T-helper 17 cell (primary cell): ENCODE measurements at regions not wholly inside any gene's neighbourhood (a gene's known extent, or its start where the extent isn't known, plus 50 kb on each side); places are given as distances from the start of the nearest gene placed in this dataset.
"Not testable (repeated sequence)": the region's sequence is repeated elsewhere in the genome, so short reads cannot be mapped to it uniquely, and the experiment has no call there.

Experiments used
- ATAC-seq: fragments of 150-1000 bp; cut with Tn5 transposase; 2 replicates; pipeline ENCODE4 v1.10.0; 2021; ENCODE audit warnings: mild to moderate bottlenecking, moderate library complexity
- DNase-seq, 3 donors: peaks; one replicate each; pipeline versions ENCODE4 v3.0.0 to v3.0.0-alpha.2; 2020 to 2021
- H3K9me3 ChIP-seq: one replicate; pipeline ENCODE4 v1.7.0; 2013; ENCODE audit warnings: low read length, mild to moderate bottlenecking; ENCODE audit not compliant: control insufficient read depth, poor library complexity, severe bottlenecking
- H3K27ac Mint-ChIP-seq: one replicate; pipeline ENCODE4 v1.8.0; 2022; ENCODE audit warnings: mild to moderate bottlenecking, moderate library complexity, mixed read lengths
- H3K27me3 Mint-ChIP-seq: one replicate; pipeline ENCODE4 v1.8.0; 2022; ENCODE audit warnings: mixed read lengths
- H3K36me3 Mint-ChIP-seq: one replicate; pipeline ENCODE4 v1.8.0; 2022; ENCODE audit warnings: low read depth, mixed read lengths
- H3K4me1 Mint-ChIP-seq: one replicate; pipeline ENCODE4 v1.8.0; 2022; ENCODE audit warnings: mild to moderate bottlenecking, mixed read lengths
- H3K4me3 Mint-ChIP-seq: one replicate; pipeline ENCODE4 v1.8.0; 2022; ENCODE audit warnings: mild to moderate bottlenecking, moderate library complexity, mixed read lengths

- no peak for DNase-seq
- ATAC-seq = no peak
- no peaks in the 10 kb centered on the region for H3K36me3 Mint-ChIP-seq
- H3K27me3 Mint-ChIP-seq = no peaks in the 10 kb centered on the region
- H3K9me3 ChIP-seq = no peaks in the 10 kb centered on the region
- H3K4me3 Mint-ChIP-seq = no peak overlapping the region
- H3K4me1 Mint-ChIP-seq = peaks cover 4% of the 10 kb centered on the region
- no peak overlapping the region for H3K27ac Mint-ChIP-seq
Observed at GRCh38 chr6:132190815-132191175, 210.5 kb downstream of the MOXD1 start.

DNA sequence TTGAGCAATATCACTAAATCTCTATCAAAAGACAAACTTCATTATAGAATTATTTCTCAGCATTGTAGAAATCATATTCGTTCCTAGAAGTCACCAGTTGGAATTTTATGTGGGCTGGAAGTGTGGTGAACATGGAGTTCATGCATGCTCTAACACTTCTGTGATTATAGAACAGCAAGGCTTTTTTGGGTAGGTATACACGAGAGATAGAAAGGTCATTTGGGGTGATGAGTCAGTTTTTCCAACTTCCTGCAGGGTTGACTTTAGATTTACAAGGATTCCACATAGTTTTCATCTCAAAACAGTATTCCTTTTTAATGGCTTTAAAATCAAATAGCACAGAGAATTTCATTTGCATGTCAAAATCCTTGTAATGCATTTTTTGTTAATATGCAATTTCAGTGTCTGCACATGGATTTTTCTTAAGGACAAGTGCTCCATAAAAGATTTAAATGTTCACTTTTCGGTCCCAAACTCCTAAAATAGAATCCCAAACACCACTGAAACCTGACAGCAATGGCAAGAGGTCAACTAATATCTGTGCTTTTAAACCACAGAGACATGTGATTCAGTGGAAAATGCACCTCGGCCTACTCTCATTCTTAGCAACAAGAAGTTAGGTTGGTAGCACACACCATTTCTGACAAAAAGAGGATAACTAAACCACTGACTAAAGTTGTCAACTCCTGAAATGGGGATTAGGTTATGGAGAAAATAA, 211.0 kb downstream of the MOXD1 start:
- DNase-seq = no peak
- no peak overlapping the region for H3K27ac Mint-ChIP-seq
- no peak overlapping the region for H3K4me3 Mint-ChIP-seq
- H3K9me3 ChIP-seq = no peaks in the 10 kb centered on the region
- peaks cover 4% of the 10 kb centered on the region for H3K4me1 Mint-ChIP-seq
- no peak for ATAC-seq
- no peaks in the 10 kb centered on the region for H3K27me3 Mint-ChIP-seq
- no peaks in the 10 kb centered on the region for H3K36me3 Mint-ChIP-seq

DNA sequence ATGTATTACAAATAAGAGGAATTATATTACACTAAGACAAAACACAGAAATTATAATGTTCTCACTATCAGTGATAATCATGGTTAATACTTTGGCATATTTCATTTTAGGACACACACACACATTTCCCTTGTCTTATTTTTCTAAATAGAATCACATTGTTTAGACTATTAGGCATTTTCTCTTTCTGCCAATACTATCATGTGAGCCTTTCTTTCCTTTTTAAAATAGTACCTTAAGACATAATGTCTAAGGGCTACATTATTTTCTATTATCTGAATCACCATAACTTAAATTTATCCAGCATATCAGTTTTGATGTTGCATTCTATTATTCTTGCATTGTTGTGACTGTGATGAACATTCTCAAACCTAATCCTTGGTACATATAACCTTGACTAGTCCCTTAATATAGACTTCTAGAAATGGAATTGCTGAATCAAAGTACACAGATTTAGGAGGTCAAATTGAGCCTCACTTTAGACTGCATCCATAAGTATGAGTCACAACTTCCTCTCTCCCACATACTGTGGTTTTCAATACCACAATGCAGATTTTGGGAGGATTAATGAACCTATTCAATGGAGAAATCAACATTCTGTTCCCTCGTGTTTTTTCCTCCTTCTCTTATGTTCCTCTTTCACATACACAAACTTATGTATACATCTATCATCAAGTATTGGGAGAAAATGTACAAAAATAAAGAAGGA, 212.6 kb downstream of the MOXD1 start:
- H3K9me3 ChIP-seq = no peaks in the 10 kb centered on the region

DNA sequence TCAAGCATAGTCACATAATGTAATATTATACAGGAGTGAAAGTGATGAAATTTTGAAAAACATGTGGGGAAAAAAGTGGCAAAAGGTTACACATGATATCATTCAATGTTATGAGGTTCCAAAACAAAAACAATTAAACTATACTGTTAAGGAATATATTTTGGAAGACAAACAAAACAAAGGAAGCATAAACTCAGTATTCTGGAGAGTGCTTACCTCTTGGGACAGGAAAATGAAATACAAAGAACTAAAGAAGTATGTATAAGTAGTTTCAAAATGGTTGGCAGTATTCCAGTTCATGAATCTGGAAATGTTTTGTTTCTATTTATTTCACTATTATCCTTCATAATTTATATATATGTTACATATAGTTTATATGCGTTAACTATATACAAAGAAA, 213.5 kb downstream of the MOXD1 start:
- no peaks in the 10 kb centered on the region for H3K9me3 ChIP-seq
- no peak overlapping the region for H3K27ac Mint-ChIP-seq
- DNase-seq (no peak), ATAC-seq (no peak)
- H3K4me1 Mint-ChIP-seq = no peaks in the 10 kb centered on the region
- no peak overlapping the region for H3K4me3 Mint-ChIP-seq
- no peaks in the 10 kb centered on the region for H3K36me3 Mint-ChIP-seq
- no peaks in the 10 kb centered on the region for H3K27me3 Mint-ChIP-seq

More for the DNA sequence above, 212.6 kb downstream of the MOXD1 start:
- no peak for ATAC-seq
- H3K4me1 Mint-ChIP-seq = no peaks in the 10 kb centered on the region
- no peak for DNase-seq
- no peak overlapping the region for H3K4me3 Mint-ChIP-seq
- H3K27me3 Mint-ChIP-seq = no peaks in the 10 kb centered on the region
- no peaks in the 10 kb centered on the region for H3K36me3 Mint-ChIP-seq
- no peak overlapping the region for H3K27ac Mint-ChIP-seq

GRCh38 chr6:132184966-132185365, 216.3 kb downstream of the MOXD1 start:
- H3K36me3 Mint-ChIP-seq, ATAC-seq, H3K9me3 ChIP-seq, H3K27ac Mint-ChIP-seq, H3K4me3 Mint-ChIP-seq, H3K4me1 Mint-ChIP-seq, H3K27me3 Mint-ChIP-seq, DNase-seq: not testable (repeated sequence)

DNA sequence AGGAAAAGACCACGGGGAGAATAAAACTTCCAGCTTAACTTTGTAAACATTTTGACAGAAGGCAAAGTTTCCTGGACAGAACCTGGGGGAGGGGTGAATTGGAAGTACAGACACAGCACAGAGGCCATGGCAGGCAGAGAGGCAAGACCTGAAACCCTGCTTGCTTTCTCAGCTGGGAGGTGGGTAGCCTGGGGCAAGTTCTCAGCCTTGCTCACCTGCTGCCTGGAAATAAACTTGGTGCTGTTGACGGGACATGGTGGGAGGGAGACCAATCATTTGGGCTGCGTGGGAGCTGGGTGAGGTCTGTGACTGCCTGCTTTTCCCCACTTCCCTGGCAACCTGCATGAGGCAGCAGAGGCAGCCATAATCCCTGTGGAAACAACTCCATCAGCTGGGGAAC, 221.3 kb downstream of the MOXD1 start:
- DNase-seq (no peak), ATAC-seq (no peak)
- H3K36me3 Mint-ChIP-seq = no peaks in the 10 kb centered on the region
- H3K4me1 Mint-ChIP-seq = no peaks in the 10 kb centered on the region
- H3K27ac Mint-ChIP-seq = no peak overlapping the region
- no peaks in the 10 kb centered on the region for H3K27me3 Mint-ChIP-seq
- H3K4me3 Mint-ChIP-seq = no peak overlapping the region
- no peaks in the 10 kb centered on the region for H3K9me3 ChIP-seq

- H3K4me3 Mint-ChIP-seq = no peak overlapping the region
- ATAC-seq (no peak), DNase-seq (no peak)
- no peaks in the 10 kb centered on the region for H3K36me3 Mint-ChIP-seq
- no peaks in the 10 kb centered on the region for H3K27me3 Mint-ChIP-seq
- no peak overlapping the region for H3K27ac Mint-ChIP-seq
- H3K9me3 ChIP-seq = no peaks in the 10 kb centered on the region
- no peaks in the 10 kb centered on the region for H3K4me1 Mint-ChIP-seq
Observed at GRCh38 chr6:132174919-132175318, 223.7 kb upstream of the CCN2 start.

DNA sequence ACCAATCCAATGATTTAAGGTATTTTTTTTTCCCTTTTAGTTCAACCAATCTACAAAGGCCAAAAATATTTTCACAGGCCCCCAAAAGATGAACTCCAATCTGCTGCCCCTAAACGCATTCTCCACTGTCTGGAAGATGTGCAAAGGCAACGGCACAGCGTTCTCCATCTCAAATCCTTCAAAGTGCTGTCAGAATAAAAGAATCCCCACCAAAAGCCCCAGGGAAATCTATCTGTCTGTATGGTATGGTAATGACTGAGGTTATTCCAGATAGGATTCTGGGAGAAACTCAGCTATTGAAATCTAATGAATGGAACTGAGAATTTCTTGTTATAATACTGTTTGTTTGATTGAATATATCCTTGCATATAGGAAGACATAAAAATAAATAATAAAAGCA, 217.8 kb upstream of the CCN2 start:
- H3K9me3 ChIP-seq = no peaks in the 10 kb centered on the region
- no peak overlapping the region for H3K4me3 Mint-ChIP-seq
- ATAC-seq = no peak
- H3K4me1 Mint-ChIP-seq = no peaks in the 10 kb centered on the region
- no peak overlapping the region for H3K27ac Mint-ChIP-seq
- H3K36me3 Mint-ChIP-seq = no peaks in the 10 kb centered on the region
- no peaks in the 10 kb centered on the region for H3K27me3 Mint-ChIP-seq
- no peak for DNase-seq

DNA sequence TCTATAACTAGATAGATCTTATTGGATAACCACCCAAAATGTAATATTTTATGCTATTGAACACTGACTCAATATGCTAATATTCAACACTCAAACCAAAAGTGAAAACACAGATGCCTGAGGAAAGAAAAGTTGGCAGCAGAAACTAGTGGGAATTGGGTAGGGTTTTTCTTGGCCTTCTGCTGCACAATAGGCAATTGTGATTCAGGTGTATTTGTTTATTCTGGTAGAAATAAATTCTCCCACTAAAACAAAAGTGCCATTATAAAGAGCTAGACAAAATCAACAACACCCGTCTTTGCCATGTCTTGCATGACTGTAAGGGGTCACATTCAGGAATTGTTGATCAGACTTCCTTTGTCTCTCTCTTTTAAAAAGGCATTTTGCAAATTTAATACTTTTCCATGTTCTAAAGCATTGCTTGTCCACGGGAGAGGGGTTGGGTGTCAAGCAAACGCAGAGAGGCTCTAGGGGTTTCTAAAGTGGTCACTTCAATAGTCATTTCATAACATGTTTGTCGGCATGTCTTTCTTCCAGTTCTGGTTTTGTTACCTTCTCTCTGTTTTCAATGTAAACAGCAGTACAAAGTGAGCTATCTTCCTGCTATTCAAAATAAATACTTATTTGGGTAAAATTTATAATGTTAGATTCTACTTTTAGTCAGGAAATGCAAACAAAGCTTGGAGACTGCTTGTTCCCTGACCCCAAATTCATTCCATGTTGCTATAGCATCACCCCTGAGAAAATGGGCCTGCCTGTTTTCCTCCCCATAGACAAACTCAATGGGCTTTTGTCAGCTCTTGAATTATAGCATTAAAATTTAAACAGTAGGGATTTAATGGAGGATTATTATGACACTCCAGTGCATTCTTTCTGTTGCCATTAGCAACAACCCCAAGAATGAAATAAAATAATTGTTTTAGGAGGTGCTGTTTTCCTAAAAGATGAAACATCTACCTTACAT, 217.0 kb upstream of the CCN2 start:
- Mint-ChIP-seq H3K4me1 (peaks cover 2% of the 10 kb centered on the region), H3K27me3 (peaks cover 5% of the 10 kb centered on the region), H3K36me3 (no peaks in the 10 kb centered on the region), H3K4me3 (no peak overlapping the region), H3K27ac (no peak overlapping the region)
- ATAC-seq (no peak), DNase-seq (no peak)
- H3K9me3 ChIP-seq = no peaks in the 10 kb centered on the region

GRCh38 chr6:132166526-132167051, 215.4 kb upstream of the CCN2 start:
- Mint-ChIP-seq H3K36me3 (no peaks in the 10 kb centered on the region), H3K27me3 (peaks cover 5% of the 10 kb centered on the region), H3K27ac (no peak overlapping the region), H3K4me3 (no peak overlapping the region), H3K4me1 (peaks cover 2% of the 10 kb centered on the region)
- ATAC-seq (no peak), DNase-seq (no peak)
- no peaks in the 10 kb centered on the region for H3K9me3 ChIP-seq

DNA sequence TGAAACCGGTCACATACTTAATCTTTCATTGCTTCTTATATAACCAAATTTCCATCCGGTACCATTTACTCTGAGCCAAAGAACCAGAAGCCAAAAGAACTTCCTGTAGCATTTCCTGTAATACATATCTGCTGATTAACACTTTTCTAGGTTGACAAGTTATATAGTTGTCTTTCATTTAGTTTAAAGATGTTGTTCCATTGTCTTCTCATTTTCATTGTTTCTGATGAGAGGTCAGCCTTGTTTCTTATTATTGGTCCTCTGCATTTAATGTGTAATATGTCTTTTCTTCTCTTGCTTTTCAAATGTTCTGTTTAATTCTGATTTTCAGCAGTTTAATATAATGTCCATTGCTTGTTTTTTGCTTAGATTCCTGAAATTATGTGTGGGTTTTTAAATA, 214.5 kb upstream of the CCN2 start:
- DNase-seq (no peak), ATAC-seq (no peak)
- H3K27ac Mint-ChIP-seq = no peak overlapping the region
- H3K9me3 ChIP-seq = no peaks in the 10 kb centered on the region
- H3K4me1 Mint-ChIP-seq = peaks cover 2% of the 10 kb centered on the region
- peaks cover 5% of the 10 kb centered on the region for H3K27me3 Mint-ChIP-seq
- no peaks in the 10 kb centered on the region for H3K36me3 Mint-ChIP-seq
- H3K4me3 Mint-ChIP-seq = no peak overlapping the region

GRCh38 chr6:132161283-132161682, 210.1 kb upstream of the CCN2 start:
- peaks cover 2% of the 10 kb centered on the region for H3K36me3 Mint-ChIP-seq
- no peak for DNase-seq
- no peak overlapping the region for H3K27ac Mint-ChIP-seq
- H3K4me1 Mint-ChIP-seq = peaks cover 2% of the 10 kb centered on the region
- H3K4me3 Mint-ChIP-seq = no peak overlapping the region
- H3K27me3 Mint-ChIP-seq = peaks cover 15% of the 10 kb centered on the region
- no peaks in the 10 kb centered on the region for H3K9me3 ChIP-seq
- no peak for ATAC-seq

DNA sequence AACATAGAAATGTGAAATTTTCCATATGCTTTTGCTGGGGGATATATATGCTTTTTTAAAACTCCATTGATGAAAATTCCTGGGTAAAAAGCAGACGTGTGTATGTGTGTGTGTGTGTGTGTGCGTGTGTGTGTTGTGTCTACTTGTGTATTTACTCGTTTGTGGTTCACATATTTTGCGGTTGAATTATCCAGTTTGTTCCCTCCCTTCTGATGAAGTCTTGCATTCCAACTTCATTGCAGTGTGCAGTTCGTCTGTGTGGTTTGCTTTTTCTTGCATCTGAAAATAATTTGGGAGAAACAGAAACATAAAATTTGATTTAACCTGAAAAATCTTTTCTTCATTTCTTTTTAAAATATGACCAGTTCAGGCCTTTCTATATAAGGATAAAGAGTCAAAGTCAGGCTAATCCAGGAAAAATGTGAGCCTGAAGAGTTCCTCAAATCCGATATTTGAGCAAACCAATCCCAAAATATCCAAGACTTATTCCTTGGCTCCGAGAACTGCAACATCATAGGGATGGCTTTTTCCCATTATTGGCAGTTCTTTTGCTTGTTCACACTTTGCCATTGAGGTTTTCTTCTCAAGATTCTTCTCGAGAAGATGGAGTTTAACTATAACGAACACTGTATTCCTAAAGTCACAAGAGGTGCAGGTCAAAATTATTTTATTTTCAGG, 202.2 kb upstream of the CCN2 start:
- H3K36me3 Mint-ChIP-seq = no peaks in the 10 kb centered on the region
- no peak overlapping the region for H3K27ac Mint-ChIP-seq
- no peaks in the 10 kb centered on the region for H3K27me3 Mint-ChIP-seq
- H3K4me1 Mint-ChIP-seq = no peaks in the 10 kb centered on the region
- H3K9me3 ChIP-seq = no peaks in the 10 kb centered on the region
- no peak for ATAC-seq
- DNase-seq = no peak
- no peak overlapping the region for H3K4me3 Mint-ChIP-seq
